HG02943 (cell line): ENCODE measurements at regions not wholly inside any gene's neighbourhood (a gene's known extent, or its start where the extent isn't known, plus 50 kb on each side); places are given as distances from the start of the nearest gene placed in this dataset.
"Not testable (repeated sequence)": the region's sequence is repeated elsewhere in the genome, so short reads cannot be mapped to it uniquely, and the experiment has no call there.

ENCODE experiments used
- ATAC-seq: cut with Tn5 transposase; IDR thresholded peaks from one replicate; pipeline ENCODE4 v1.9.1; 2021; ENCODE audit warnings: mild to moderate bottlenecking, low read depth, moderate library complexity; ENCODE audit not compliant: unreplicated experiment

DNA sequence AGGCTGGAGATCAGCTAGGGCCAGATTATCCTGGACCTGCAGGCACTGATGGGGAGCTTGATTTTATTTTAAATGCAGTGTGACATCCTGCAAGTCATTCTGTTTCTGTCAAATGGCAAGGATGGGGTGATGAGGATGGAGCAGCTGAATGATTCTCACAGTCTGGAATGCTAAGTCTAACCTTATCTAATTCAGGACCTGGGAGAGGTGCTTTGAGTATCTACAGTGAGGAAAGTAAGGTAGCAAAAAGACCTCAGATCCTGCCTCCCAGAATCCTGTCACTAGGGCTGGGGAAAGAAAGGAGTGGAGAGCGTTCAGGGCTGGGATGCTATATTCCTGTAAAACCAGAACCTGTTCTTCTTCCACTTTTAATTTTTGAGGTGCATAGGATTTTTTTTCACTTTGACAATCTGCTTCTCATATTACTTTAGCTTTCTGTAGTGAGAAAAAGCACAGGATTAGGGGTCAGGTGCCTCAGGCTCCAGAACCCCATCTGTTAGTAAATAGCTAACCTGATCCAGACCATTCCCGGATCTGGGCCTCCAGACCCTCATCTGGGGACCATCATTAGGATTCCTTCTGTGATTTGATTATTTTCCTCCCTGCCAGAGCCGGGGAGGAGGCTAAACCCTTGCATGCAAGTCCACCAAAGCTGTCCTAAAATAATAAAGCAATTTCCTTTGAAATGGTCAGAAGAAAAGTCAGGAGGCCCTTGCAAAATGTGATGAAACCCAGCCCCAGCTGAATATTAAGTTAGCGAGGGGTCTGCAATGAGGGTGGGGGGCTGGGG, 54.7 kb downstream of the ASCL1 start:
- no peak for ATAC-seq

DNA sequence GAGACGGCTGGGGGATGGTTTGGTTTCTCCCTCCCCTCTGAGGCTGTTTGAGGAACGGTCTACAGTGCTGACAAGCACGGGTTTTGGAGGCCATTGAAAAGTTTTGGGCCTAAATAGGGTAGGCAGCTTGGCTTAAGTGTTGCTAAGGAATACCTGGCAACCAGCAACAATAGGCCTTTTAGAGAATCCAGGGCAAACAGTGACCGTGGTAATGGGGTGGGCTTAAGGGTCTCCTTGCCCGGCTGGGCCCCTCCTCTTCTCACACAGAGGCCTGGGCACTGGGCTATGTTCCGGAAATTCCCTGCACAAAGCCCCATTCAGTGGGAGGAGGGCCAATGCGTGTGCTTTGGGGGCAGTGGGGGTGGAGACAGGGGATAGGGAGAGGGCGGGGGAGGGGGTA, 55.4 kb downstream of the ASCL1 start:
- no peak for ATAC-seq

DNA sequence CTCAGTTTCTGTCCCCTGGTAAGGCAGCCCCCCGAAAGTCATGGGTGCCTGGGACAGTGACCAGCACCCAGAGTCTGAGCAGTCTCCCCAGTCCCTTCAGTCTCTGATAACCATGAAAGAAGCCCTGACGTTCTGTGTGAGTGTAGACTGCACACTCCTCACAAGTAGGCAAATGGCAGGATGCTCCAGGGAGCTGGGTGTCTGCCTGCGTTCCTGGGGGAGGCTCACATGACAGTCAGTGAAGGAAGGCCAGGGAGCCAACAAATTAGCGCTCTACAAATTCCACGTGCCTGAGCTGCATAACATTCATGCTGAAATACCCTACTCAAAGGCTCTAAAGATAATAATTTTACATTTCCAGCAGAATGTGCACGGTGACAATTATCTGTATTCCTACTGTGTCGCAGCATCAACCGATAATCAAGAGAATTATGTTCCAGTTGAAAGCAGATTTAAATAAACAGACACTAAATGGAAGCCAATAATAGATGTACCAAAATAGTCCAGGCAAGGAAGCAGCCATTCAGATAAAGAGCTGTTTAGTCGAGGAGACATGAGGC, 56.3 kb downstream of the ASCL1 start:
- ATAC-seq = no peak

DNA sequence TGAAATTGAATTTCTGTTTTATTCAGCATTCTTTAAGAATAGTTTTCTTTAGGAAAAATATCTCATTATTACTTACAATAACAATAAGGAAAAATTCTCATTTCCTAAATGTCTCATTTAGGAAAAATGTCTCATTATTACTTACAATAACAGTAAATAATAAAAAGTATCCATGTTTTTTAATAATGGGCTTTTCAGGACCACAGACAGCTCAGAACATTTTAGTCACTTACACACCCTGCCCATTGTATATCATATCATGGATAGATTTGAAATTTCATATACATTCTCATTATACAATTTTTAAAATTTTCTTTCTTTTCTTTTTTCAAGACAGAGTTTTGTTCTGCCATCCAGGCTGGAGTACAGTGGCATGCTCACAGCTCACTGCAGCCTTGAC, 58.9 kb downstream of the ASCL1 start:
- ATAC-seq = no peak

DNA sequence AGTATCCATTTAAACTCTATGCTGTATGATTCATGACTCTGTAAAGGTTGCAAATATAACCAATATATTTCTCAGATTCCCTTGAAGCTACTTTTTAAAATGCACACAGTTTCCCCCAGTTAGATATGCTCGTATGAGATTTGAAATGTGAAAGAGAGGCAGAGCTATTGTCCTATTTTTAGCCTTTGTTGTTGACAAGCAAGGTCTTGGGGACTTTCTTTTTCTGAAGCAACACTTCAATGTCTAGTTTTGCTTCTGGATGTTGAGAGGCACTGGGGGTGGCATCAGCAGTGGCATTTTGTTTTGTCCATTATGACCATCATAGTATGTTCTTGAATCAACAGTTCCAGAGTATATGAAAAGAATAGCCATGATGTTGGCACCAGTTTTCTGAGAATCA, 63.4 kb downstream of the ASCL1 start:
- ATAC-seq = no peak

DNA sequence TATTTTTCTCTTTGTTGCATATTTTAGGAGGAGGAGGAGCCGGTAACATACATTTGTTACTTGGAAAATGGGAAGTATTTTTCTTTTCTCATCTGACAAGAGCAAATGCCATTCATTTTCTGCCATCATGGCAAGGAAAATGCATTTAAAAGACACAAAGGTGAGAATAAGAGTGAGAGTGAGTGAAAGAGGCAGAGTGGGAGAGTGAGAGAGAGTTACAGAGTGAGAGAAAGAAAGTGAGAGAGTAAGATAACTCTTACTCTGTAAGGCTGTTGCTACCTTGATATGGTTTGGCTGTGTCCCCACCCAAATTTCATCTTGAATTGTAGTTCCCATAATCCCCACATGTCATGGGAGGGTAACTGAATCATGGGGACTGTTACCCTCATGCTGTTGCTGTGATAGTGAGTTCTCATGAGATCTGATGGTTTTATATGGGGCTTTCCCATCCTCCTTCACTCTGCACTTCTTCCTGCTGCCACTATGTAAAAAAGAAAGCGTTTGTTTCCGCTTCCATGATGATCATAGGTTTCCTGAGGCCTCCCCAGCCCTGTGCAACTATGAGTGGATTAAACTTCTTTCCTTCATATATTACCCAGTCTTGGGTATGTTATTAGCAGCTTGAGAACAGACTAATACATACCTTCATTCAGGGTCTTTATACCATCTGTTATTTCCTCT, 64.2 kb downstream of the ASCL1 start:
- no peak for ATAC-seq

DNA sequence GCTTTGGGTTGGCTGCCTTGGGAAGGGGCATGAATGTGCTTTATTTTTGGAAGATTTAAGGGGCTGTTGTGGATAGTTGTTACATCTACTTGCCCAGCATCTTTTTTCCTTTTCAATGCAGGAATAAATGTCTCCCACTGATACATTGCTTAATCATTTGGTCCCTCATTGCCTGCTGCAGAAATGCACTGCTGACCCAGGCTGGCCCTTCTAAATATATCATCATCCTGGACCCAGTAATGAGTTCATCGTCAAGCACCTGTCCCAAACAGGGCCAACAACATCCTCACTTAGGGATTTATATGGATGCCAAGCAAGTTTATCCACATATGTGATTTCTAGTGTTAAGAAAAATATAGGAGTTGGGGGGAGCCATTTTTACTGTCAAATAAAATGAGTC, 67.2 kb downstream of the ASCL1 start:
- no peak for ATAC-seq

DNA sequence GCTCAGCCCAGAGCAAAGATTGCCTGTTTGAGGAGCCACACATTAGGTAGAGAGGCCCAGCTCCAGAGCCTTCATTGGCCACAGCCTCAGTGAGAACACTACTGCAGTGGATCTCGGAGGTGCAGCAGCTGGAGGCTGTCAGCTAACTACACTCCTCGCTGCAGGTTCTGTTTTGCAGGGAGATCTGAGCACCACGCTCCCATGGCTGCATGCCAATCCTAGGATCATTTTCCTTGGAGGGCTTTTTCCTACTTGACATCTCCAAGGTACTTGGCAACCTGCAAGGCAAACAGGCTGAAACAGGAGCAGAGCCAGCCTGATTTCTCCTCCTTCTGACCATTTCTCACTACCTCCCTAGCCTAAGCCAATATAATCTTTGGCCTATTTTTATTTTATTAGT, 69.2 kb downstream of the ASCL1 start:
- ATAC-seq = not testable (repeated sequence)

DNA sequence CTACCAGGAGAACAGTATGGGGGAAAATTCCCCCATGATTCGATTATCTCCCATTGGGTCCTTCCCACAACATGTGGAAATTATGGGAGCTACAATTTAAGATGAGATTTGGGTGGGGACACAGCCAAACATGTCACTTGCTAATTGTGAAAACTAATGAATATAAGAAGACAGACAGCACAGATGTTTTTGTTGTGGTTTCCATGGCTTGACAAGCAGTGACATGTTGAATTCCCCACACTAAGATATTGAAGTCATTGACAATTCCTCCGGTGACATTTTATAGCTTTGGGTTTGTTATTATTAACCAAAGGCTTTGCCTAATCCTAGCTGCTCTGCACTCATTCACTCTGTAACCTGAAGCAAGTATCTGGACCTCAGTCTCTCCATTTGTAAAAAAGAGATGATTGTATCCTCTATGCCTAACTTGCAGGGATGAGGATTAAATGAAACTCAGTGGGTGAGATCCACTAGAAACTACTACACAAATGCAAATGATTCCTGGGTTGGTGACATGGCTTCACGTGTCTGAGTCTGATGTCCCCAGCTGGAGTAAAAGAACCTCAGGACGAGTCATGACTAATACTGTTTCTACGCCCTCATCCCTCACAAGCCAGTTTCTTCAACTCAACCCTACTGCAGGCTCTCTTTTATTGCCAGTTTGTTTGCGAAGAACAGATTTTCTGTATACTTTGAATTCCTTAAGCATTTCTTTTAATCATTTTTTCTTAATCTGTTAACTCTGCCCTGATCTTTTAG, 71.6 kb downstream of the ASCL1 start:
- ATAC-seq = no peak

DNA sequence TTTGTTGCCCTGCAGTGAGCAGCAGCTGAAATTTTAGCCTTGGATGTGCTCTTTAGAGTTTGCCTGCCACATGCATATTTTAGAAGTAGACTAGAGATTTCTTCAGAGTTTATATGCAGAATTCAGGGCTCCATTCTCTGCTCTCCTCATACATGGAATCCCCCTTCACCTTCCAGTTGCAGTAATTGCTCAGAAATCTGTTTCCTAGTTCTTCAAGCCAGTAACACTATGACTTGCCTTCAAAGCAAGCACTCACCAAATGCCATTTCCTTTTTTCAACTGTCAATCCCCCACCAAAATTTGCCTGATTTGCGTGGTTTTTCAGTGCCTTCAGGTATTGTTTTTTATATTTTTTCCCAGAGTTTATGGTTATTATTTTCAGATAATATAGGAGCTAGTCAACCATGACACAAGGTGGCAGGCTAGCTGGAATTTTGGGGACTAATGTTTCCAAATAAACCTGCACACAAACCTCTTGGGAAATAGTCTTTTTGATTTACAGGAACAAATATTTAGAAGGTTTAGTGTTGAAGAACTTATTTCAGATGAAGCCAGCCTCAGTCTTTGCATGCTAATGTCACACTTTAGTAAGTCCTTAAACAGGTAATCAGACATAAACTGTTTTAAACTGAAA, 79.2 kb downstream of the ASCL1 start:
- no peak for ATAC-seq

DNA sequence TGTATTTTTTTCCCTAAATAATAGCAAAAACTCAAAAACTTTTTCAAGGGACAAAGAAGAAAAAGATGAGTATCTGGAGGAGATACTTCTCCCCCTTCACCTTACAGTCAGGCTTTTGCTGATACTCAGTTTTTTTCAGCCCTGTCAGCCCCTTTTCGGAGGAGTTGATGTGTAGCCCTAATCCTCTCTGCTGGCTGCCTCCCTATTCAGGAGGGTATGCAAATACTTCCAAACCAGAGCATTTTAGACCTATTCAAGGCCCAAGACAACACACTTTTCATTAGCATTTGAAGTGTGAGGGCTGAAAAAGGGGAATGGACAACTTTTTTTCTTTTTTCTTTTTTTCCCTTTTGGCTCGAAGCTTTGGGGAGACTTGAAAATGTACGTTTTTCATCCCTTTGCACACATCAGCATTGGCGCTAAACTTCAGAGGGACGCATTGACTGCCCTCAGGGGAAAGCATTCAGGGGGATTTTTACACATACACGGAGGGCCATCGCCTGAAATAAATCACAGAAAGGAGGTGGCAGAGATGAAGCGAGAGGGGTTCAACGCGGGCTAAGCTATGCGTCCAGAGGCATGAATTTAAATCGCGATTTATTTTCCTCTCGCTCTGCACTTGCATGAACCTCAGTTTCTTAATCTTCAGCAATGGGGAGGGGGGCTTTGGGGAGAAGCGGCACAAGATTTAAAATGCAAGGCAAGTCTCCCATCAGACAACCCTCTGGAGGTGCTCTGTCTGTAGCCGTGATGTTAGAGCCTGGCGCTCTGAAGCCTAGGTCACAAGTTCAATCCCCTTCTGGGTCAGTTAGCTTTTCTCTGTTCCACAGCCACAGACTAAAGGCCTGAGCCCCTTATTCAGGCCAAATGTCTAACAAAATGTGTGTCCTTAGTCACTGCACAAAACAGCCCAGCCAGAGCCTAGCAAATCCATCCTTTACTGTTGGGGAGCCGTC, 86.3 kb downstream of the ASCL1 start:
- no peak for ATAC-seq

DNA sequence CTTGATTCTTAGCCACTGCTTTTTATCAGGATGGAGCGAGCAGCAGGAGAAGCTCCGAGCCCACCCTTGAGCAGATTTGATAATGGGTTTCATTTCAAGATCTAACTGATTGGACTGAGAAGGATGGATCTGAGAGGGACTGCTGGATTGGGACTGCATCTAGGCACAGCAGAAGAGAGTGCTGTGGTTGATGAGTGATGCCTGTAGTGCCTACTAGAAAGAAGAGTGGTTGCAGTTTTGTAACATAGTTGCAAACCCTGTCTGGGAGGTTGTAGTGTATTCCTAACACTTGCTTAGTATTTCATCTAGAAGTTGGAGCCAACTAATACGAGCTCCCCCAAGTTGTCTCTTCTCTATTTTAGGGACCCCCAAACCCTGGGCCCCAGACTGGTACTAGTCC, 88.7 kb downstream of the ASCL1 start:
- ATAC-seq = no peak

DNA sequence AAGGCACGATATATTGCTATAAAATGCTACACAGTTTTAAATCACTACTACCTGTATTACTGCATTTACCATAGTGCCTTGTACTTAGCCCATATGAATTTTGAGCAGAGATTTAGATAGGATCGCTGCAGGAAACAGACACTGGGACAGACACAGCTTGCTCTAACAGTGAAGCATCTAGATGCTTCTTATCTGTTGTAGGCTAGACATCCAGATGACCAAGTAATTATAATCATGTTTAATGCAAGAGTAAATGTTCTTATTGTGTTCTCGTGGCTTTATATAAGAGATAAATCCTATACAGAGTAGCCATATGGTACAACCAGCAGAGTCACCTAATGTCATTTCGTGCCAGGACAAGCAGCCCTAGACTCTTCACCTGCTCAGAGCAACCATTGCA, 92.8 kb downstream of the ASCL1 start:
- ATAC-seq = no peak

DNA sequence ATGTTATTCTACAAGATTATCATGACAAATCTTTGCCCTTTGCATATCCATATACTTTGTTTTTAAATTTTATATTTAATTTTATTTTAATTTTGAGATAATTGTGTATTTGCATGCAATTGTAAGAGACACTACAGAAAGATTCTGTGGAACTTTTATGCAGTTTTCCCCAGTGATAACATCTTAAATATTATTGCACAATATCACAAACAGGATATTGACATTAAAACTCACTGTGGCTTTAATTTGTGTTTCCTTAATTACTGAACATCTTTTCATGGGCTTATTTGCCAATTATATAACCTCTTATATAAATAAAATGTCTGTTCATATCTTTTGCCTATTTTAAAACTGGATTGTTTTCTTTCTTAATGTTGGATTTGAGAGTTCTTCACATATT, 95.6 kb downstream of the ASCL1 start:
- ATAC-seq = no peak

DNA sequence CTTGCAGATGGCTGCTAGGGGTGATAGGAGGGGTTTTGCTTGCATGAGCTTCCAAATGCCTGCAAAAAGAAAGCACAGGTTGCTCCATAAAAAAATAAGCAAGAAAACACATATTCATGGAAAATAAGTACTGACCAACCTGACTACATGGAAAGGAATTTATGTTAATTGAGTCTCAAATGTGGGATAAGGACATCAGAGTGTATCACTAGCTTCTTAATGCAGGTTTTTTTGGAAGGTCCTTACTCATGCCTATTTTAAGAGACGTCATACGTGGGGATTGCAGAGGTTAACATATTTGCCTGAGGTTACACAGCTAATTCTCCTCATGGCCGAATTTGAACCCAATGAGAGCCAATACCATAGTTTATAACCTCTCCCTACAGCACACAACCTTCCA, 116.2 kb downstream of the ASCL1 start:
- no peak for ATAC-seq

DNA sequence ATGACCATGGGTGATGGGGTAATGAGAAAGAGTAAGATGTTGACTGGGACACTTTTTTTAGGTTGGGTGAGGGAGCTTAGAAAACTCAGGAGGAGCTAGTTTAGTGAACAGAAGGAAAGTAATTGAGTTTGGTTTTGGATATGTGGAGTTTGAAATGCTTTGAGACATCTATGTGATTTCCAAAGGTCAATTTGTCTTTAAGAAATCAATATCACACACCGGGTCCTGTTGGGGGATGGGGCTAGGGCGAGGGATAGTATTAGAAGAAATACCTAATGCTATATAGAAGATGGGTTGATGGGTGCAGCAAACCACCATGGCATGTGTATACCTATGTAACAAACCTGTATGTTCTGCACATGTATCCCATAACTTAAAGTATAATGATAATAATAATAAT, 118.4 kb downstream of the ASCL1 start:
- ATAC-seq = no peak

DNA sequence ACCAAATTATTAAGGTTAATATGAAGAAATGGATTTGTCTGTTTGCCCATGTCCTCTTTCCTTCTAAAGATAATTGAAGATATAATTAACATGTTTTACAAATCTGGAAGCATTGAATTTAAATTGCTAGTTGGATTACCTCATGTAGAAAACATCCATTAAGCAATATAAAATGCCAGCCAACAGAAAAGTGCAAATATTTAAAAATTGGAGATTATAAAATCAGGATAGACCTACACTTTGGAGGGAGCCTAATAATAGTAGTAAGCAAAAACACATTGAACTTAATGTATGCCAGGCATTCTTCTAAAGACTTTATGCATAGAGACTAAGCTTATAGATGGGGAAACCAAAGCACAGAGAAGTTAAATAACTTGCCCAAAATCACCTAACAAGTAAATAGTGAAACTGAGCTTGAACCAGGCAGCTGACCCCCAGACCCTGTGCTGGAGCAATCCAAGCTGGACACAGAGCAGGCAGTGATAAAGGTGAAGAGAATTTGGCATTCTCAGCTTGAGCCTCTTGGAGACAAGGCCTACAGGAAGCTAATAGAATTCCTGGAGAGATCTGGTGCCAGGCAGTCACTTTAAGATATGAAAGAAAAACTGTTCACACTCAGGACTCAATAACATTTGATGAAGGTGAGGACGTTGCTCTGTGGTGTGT, 119.8 kb downstream of the ASCL1 start:
- ATAC-seq = no peak

DNA sequence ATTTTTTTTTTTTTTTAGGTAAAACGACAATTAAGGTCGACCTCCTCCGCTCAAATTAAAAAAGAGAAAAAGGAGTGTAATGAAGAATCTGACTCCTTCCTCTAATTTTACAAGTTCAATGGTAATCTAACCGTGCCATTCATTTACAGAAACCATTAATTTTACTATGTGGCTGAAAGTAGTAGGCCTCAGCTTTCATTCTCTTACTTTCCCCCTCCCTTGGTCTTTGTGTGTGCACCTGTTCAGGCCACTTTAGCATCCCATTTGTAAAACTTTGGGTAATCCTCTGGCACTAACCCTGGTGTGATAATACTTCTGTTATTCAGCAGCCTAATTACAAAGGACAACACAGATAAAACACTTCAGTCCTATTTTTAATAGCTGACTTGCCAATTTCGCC, 128.1 kb downstream of the ASCL1 start:
- peak; percentile 87 for ATAC-seq

DNA sequence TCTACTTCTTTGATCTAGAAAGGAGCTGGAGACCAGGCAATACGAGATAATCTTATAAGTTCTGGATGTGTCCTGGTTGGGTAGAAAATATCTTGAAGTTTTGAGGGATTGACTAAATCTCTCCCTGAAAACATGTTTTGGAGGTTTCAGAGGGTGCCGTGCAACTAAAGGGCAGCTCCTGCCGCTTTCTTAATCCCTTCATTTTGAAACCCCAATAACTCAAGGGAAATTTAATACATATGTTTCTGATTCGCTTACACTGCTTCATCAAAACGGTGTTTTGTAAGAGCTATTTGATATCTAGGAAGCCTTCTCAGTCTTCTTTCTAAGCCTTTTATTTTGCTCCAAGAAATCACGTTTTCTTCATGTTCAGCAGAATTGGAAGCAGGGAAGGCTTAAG, 129.0 kb downstream of the ASCL1 start:
- no peak for ATAC-seq
